HG02759 (cell line): ENCODE measurements at regions not wholly inside any gene's neighbourhood (a gene's known extent, or its start where the extent isn't known, plus 50 kb on each side); places are given as distances from the start of the nearest gene placed in this dataset.

Source experiments
- ATAC-seq: cut with Tn5 transposase; IDR thresholded peaks from one replicate; pipeline ENCODE4 v1.9.1; 2021; ENCODE audit warnings: mild to moderate bottlenecking, moderate library complexity; ENCODE audit not compliant: unreplicated experiment

- ATAC-seq, result no peak
These were observed 78.0 kb upstream of the CTLA4 start for GRCh38 chr2:203789618-203790017.

DNA sequence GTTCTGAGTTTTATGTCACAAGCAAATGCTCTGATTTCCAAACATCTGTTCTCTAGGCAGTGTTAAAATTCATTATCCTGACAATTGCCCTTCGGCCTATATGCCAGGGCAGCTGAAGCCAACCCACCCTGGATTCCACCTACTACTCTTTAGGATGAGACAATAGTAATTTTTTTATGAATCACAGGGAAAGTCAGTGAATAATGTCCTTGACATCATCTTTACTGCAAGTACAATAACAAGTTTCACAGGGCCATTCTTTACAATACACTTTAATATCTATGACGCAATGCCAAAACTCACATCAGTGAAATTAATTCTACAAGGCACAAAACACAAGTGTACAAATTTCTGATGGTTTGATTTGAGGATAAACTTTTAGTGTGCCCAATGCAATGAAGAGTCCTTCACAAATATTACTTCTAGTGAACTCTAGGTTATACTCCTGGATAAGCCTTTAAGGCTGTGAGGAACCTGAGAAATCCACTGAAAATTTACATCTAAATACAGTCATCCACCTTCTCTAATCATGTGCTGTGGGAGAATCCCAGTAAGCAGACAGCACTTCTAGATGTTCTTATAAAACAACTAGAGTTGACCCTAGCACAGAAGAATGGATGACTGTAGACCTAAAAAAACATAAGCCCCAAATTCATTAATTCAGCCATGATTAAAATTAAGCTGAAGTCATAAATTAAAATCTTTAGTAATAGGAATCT lies 77.3 kb upstream of the CTLA4 start:
- no peak for ATAC-seq

- ATAC-seq, result no peak
These were observed 71.1 kb upstream of the CTLA4 start for GRCh38 chr2:203796248-203797010.

- no peak for ATAC-seq
These were observed 70.3 kb upstream of the CTLA4 start for GRCh38 chr2:203797276-203797675.

GRCh38 chr2:203797712-203798111 lies 69.9 kb upstream of the CTLA4 start:
- no peak for ATAC-seq

- ATAC-seq, result no peak
These were observed 69.1 kb upstream of the CTLA4 start for GRCh38 chr2:203798296-203799087.

DNA sequence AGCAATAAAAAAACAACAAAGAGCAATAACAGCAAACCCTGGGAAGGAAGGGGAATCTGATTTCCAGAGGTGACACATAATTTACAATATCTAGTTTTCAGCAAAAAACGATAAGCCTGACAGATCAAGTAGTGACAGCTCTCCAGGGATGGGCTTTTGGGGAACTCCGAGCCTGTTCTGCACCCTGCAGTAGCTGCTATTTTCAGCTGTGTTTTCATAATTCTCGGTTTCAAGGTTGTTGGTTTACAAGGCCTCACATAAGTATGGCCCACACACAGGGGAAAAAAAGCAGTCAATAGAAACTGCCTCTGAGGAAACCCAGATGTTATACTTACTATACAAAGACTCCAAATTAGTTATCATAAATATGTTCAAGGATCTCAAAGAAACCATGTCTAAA lies 67.7 kb upstream of the CTLA4 start:
- peak; percentile 94 for ATAC-seq

- ATAC-seq, result no peak
These were observed 66.8 kb upstream of the CTLA4 start for GRCh38 chr2:203800783-203801182.

DNA sequence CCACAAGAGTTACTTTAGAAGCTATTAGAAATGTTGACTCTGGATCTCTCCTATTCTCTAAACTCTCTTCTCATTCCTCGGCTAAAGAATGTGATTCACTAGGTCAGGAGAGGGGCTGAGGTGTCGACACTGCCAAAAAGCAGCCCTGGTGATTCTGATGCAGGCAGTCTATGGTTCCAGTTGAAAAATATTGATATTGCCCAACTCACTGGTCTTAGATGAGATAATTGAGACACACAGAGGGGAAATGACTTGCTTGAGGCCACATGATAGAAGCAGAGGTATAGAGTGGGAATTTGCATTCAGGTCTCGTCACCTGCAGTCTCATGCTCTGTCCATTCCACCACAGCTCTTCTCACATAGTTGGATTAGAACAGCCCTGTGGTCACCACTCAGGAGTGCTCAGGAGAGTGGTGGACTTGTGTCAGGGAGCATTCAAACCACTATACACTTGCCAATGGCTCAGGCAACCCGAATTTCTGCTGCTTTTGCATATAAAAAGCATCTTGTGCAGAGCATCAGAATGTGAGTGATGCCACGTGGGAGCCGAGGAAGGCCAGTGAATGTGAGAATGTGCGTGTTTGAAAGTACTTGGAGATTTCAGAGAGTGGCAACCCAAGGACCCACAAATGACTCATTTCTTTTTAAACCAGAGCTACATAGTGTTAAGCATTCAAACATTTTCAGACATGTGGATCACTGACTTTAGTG lies 65.1 kb upstream of the CTLA4 start:
- ATAC-seq, result no peak

- no peak for ATAC-seq
These were observed 64.5 kb upstream of the CTLA4 start for GRCh38 chr2:203803053-203803429.

GRCh38 chr2:203804070-203804469 lies 63.5 kb upstream of the CTLA4 start:
- ATAC-seq, result no peak

DNA sequence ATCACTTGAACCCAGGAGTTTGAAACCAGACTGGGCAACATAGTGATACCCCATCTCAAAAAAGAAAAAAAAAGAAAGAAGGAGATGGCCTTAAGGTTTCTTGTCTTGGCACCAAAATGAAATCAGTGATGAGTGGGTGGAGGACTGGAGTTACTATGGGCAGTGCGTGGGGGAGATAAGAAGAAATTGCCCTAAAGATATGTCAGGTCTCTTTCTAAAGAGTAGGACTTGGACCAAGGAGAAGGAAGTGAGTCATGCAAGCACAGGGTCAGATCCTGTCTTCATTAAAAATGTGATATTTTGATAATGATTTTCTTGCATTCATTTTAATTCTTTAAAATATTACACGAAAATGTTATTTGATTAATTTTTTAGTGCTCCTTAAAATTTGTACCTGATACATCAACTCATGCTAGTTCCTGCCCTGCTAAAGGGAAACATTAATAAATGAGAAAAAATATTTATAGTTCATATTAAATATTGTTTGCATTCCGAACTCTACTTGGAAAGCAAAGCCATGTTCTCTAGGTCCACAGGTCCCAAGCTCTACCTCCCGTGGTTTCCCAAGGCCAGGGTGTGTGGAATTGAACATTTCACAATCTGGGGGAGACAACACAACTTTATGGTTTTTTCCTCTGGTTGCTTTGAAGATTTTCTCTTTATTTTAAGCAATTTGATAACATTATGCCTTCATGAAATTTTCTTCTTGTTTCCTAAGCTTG lies 62.6 kb upstream of the CTLA4 start:
- no peak for ATAC-seq

DNA sequence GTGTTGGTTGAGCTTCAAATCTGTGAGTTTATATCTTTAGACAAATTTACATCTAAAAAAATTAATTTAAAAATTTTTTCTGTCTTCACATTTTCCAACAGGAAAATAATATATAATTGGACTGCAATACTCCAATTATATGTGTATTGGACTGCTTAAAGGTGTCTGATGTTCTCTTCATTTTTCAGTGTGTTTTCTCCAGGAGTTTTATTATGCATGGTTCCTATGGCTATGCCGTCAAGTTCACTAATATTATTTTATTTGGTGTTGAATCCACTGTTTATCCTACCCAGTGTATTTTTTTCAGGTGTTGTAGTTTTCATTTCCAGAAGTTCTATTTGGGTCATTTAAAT lies 62.1 kb upstream of the CTLA4 start:
- ATAC-seq, result no peak

- no peak for ATAC-seq
These were observed 60.8 kb upstream of the CTLA4 start for GRCh38 chr2:203806761-203807160.

DNA sequence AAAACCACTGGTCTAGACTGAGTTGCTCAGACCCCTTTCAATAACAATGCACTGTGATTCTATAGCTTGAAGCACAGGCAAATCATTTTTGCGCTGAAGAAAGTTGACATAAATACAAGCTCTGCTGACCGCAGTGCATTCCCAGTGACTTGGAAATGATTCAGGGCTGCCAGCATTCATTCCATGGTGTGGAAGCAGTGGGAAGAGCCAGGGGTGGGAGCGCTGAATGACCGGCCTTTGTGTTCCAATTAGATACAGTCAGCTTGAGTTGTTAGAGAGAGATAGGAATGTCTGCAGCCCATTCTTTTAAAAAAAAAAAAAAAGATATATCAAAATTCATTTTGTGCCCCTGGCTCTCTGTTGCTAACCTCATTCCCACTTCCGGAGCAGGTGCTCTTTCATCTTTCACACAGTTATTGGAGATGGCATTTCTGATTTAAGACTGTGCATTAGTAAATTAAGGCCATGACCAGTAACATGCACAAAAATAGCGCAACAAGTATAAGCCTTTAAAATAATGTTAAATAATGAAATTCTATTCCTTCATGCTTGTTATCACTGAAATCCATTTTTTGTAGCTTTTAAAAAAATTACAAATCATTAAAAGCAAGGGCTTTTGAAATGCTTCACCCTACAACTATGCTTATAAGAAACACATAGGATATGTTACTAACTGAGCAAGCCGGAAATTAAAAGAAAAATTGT lies 59.4 kb upstream of the CTLA4 start:
- ATAC-seq, result no peak

- no peak for ATAC-seq
These were observed 58.5 kb upstream of the CTLA4 start for GRCh38 chr2:203809084-203809521.

- ATAC-seq, result no peak
These were observed 57.5 kb upstream of the CTLA4 start for GRCh38 chr2:203809991-203810510.

DNA sequence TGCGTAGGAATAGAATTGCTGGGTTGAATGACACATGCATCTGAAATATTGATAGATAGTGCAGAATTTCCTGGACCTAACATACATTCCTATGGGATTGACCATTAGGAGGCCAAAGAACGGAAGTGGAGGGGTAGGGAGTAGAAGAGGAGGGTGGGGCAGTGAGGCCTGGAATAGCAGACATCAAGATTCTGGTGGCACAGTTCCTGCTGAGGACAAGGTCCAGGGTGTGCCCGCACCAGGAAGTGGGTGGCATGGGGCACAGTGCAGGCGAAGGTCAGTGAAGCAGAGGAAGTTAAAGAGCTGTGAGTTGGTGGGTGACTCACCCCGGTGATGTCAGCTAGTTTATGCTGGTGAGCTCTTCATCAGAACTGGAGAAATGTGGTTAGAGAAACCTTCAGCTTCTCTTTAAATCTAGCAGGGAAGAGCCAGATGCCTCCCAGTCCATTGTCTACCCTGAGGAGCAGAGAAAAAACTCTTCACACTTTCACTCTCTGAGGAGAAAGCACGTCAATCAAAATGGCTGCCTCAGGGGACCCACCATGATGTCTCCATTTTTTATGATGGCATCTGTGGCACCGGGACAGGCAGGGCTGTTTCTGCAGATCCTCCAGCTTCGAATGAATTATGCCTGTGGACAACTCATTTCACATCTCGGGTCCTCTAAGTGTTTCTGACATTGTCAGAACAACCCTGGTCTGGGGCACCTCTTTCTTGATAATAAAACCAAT lies 55.9 kb upstream of the CTLA4 start:
- ATAC-seq, result peak; percentile 85
